Spleen (tissue), 11 donors: ENCODE measurements at regions not wholly inside any gene's neighbourhood (a gene's known extent, or its start where the extent isn't known, plus 50 kb on each side); places are given as distances from the start of the nearest gene placed in this dataset.
A peak's percentile ranks its signal among the peaks of the same experiment; 100 is the strongest.

Experiments
- DNase-seq: peaks from one replicate; pipeline ENCODE4 v3.0.0-alpha.2; 2020
- H3K27ac ChIP-seq, 8 donors: fragments of 200-600 bp; sonication (generic) in 7 of 8; 1 replicate in 4 of 8; 2 replicates in 4 of 8; pipeline versions ENCODE4 v1.5.0 to v1.8.0; 2016 to 2021; ENCODE audit warnings: inconsistent platforms in 4 of 8, mild to moderate bottlenecking in 4 of 8, moderate library complexity in 1 of 8
- H3K27me3 ChIP-seq, 7 donors: fragments of 200-600 bp; sonication (generic) in 6 of 7; replicated peaks in 1 of 7; 1 replicate in 4 of 7; 2 replicates in 3 of 7; pipeline versions ENCODE4 v1.5.0 to v1.8.0; 2016 to 2021; ENCODE audit warnings: inconsistent platforms in 3 of 7, mild to moderate bottlenecking in 1 of 7
- H3K36me3 ChIP-seq, 6 donors: fragments of 200-600 bp; sonication (generic) in 5 of 6; 1 replicate in 4 of 6; 2 replicates in 2 of 6; pipeline versions ENCODE4 v1.5.0 to v1.8.0; 2016 to 2021; ENCODE audit warnings: inconsistent platforms in 2 of 6
- H3K4me1 ChIP-seq, 6 donors: fragments of 200-600 bp; sonication (generic) in 5 of 6; 1 replicate in 3 of 6; 2 replicates in 3 of 6; pipeline versions ENCODE4 v1.5.0 to v1.8.0; 2016 to 2021; ENCODE audit warnings: inconsistent platforms in 3 of 6
- H3K4me3 ChIP-seq, 8 donors: fragments of 200-600 bp; sonication (generic) in 7 of 8; 1 replicate in 4 of 8; 2 replicates in 4 of 8; pipeline versions ENCODE4 v1.5.0 to v1.8.0; 2016 to 2021; ENCODE audit warnings: inconsistent platforms in 4 of 8, mild to moderate bottlenecking in 4 of 8, moderate library complexity in 2 of 8
- H3K9me3 ChIP-seq, 8 donors: fragments of 200-600 bp; sonication (generic) in 7 of 8; 1 replicate in 4 of 8; 2 replicates in 4 of 8; pipeline versions ENCODE4 v1.5.0 to v1.8.0; 2016 to 2021; ENCODE audit warnings: inconsistent platforms in 4 of 8
- CTCF ChIP-seq, 11 experiments: fragments of 200-600 bp in 7 of 11; fragments of 450-650 bp in 4 of 11; sonication (generic) in 4 of 11; IDR thresholded peaks in 8 of 11; conservative IDR thresholded peaks in 3 of 11; 1 replicate in 7 of 11; 2 replicates in 4 of 11; pipeline versions ENCODE4 v1.4.0 to v1.8.0; 2016 to 2021; ENCODE audit warnings: antibody characterized with exemption in 11 of 11, inconsistent platforms in 4 of 11, mild to moderate bottlenecking in 1 of 11
- POLR2A ChIP-seq, 3 donors: fragments of 450-650 bp; IDR thresholded peaks; one replicate each; pipeline ENCODE4 v1.5.1; 2017; ENCODE audit warnings: antibody characterized with exemption in 3 of 3, mild to moderate bottlenecking in 1 of 3
- POLR2AphosphoS5 ChIP-seq, 3 donors: sonication (generic); formaldehyde crosslinking; IDR thresholded peaks; one replicate each; pipeline ENCODE4 v1.5.1; 2017; ENCODE audit warnings: antibody characterized with exemption in 3 of 3
- WGBS, 5 donors: extraction: QIAGEN DNeasy Blood & Tissue Kit in 3 of 5; methylation state at CpG; one replicate each; pipeline versions ENCODE4 v1.1.5 to v1.1.7; 2013 to 2018; 5-methylcytosine and 5-hydroxymethylcytosine counted together
- intact Hi-C: fragments of 100-400 bp; cut with DNase I; formaldehyde crosslinking; loops from one replicate; pipeline ENCODE4 v1.15.0; 2023; ENCODE audit warnings: low total_unique reads
- donor health status: healthy with polysubstance abuse.
- donor health status: DM: no; HTN: no; CAD: no; lungs with moderate emphysema.
- donor health status: DM: no; HTN: no; CAD: no.
- donor health status: Bipolar disorder and iron deficiency.
- donor health status: healthy.
- donor health status: DM: no; HTN: no; CAD: no.
- donor health status: DM: yes; HTN: yes; CAD: no.

- Histone ChIP-seq H3K36me3 (no peaks in the 10 kb centered on the region), H3K4me1 (no peaks in the 10 kb centered on the region), H3K27me3 (no peaks in the 10 kb centered on the region), H3K4me3 (no peak overlapping the region), H3K27ac (no peak overlapping the region), H3K9me3 (no peaks in the 10 kb centered on the region)
- TF ChIP-seq POLR2AphosphoS5 (IDR thresholded peaks at IDR 0.05) (no peak), CTCF (IDR thresholded peaks at IDR 0.05 in 8 of 11, conservative IDR thresholded peaks at IDR 0.05 in 3 of 11) (no peak), POLR2A (IDR thresholded peaks at IDR 0.05) (no peak)
- WGBS, 5 donors: 86 to 99% (median 94%) methylated on average over 4 of the region's 4 CpGs
- DNase-seq: no peak
- intact Hi-C loops: no loop called here
These were observed 50.6 kb upstream of the JAZF1 start for GRCh38 chr7:28231176-28231575.

- Histone ChIP-seq H3K36me3 (no peaks in the 10 kb centered on the region), H3K9me3 (no peaks in the 10 kb centered on the region), H3K27me3 (no peaks in the 10 kb centered on the region), H3K4me3 (no peak overlapping the region), H3K27ac (peak overlapping the region in 1 of 8 donors; percentile 16), H3K4me1 (peaks cover 3 to 31% (median 14%) of the 10 kb centered on the region in 6 donors)
- TF ChIP-seq POLR2A (IDR thresholded peaks at IDR 0.05) (no peak), CTCF (IDR thresholded peaks at IDR 0.05 in 8 of 11, conservative IDR thresholded peaks at IDR 0.05 in 3 of 11) (no peak), POLR2AphosphoS5 (IDR thresholded peaks at IDR 0.05) (no peak)
- intact Hi-C loops: no loop called here
- WGBS, 5 donors: 78 to 96% (median 93%) methylated on average over 4 of the region's 4 CpGs
- DNase-seq: no peak
These were observed 56.0 kb upstream of the JAZF1 start for GRCh38 chr7:28236560-28236959.

- no peaks in the 10 kb centered on the region for H3K36me3 ChIP-seq
- H3K4me3 ChIP-seq: no peak overlapping the region
- no peaks in the 10 kb centered on the region for H3K9me3 ChIP-seq
- WGBS, 5 donors: 59 to 89% (median 74%) methylated on average over 4 to 5 of the region's 5 CpGs
- DNase-seq: no peak
- no peaks in the 10 kb centered on the region for H3K27me3 ChIP-seq
- TF ChIP-seq POLR2AphosphoS5 (IDR thresholded peaks at IDR 0.05) (no peak), POLR2A (IDR thresholded peaks at IDR 0.05) (no peak), CTCF (IDR thresholded peaks at IDR 0.05 in 8 of 11, conservative IDR thresholded peaks at IDR 0.05 in 3 of 11) (no peak)
- intact Hi-C loops: no loop called here
- H3K4me1 ChIP-seq: peaks cover 3 to 31% (median 14%) of the 10 kb centered on the region in 6 donors
- H3K27ac ChIP-seq: peak overlapping the region in 1 of 8 donors; percentile 16
These were observed 56.8 kb upstream of the JAZF1 start for GRCh38 chr7:28237363-28237762.

- Histone ChIP-seq H3K36me3 (no peaks in the 10 kb centered on the region), H3K27me3 (no peaks in the 10 kb centered on the region), H3K9me3 (no peaks in the 10 kb centered on the region), H3K4me3 (no peak overlapping the region), H3K27ac (peak overlapping the region in 2 of 8 donors; percentile 25 to 46), H3K4me1 (peaks cover 3 to 31% (median 14%) of the 10 kb centered on the region in 6 donors)
- intact Hi-C loops: no loop called here
- DNase-seq: no peak
- WGBS, 5 donors: 13 to 34% (median 31%) methylated on average over 9 of the region's 9 CpGs
- TF ChIP-seq CTCF (IDR thresholded peaks at IDR 0.05 in 8 of 11, conservative IDR thresholded peaks at IDR 0.05 in 3 of 11) (no peak), POLR2AphosphoS5 (IDR thresholded peaks at IDR 0.05) (no peak), POLR2A (IDR thresholded peaks at IDR 0.05) (no peak)
These were observed 59.2 kb upstream of the JAZF1 start for GRCh38 chr7:28239823-28240204.
